GM12878 (cell line): ENCODE measurements at regions not wholly inside any gene's neighbourhood (a gene's known extent, or its start where the extent isn't known, plus 50 kb on each side); places are given as distances from the start of the nearest gene placed in this dataset.

Source experiments
- ATAC-seq: fragments of 200-7000 bp; cut with Tn5 transposase; 3 replicates; pipeline ENCODE4 v1.9.1; 2020; ENCODE audit warnings: mild to moderate bottlenecking, moderate library complexity
- BruUV-seq: library from RNA; stranded (reverse); fragments of 400-500 nt; replicated peaks from 2 replicates; lab custom pipeline; 2021; lab: Mats Ljungman, UMichigan
- CTCF ChIA-PET: fragments of 300-600 bp; sonication (Branson Sonifier 250); formaldehyde crosslinking; extraction: SDS; loops from one replicate; lab custom pipeline; 2021; ENCODE audit warnings: inconsistent platforms; lab: Yijun Ruan, JAX
- POLR2A ChIA-PET: fragments of 350-600 bp; formaldehyde crosslinking; extraction: SDS; loops from one replicate; lab custom pipeline; 2021; ENCODE audit warnings: inconsistent platforms; lab: Charles Lee
- RAD21 ChIA-PET: fragments of 300-600 bp; sonication (Branson Sonifier 250); formaldehyde crosslinking; loops from one replicate; lab custom pipeline; 2023; ENCODE audit warnings: antibody characterized with exemption; ENCODE audit not compliant: unreplicated experiment; lab: Charles Lee
- SMC1A ChIA-PET: fragments of 300-600 bp; sonication (Branson Sonifier 250); formaldehyde crosslinking; loops from one replicate; lab custom pipeline; 2023; ENCODE audit not compliant: unreplicated experiment, uncharacterized antibody; lab: Charles Lee
- DNase-seq: peaks from one replicate; pipeline ENCODE4 v3.0.0-alpha.2; 2011; ENCODE audit warnings: low read depth, low spot score
- FAIRE-seq: peaks from 3 replicates; lab custom pipeline; 2011; peaks lifted over from hg19 to GRCh38; lab: Jason Lieb, UNC
- H2AFZ ChIP-seq: 2 replicates; pipeline ENCODE4 v1.6.0; 2011; ENCODE audit warnings: low read depth, low read length, control low read depth; ENCODE audit not compliant: control insufficient read depth
- H3K27ac ChIP-seq: 2 replicates; pipeline ENCODE4 v1.5.1; 2011; ENCODE audit warnings: control low read depth; ENCODE audit not compliant: control insufficient read depth, insufficient read depth
- H3K27me3 ChIP-seq, 2 experiments: replicated peaks in 1 of 2; 2 replicates each; pipeline versions ENCODE4 v1.6.0 to v1.6.1; 2011; ENCODE audit warnings: low read length in 1 of 2; ENCODE audit not compliant: control insufficient read depth in 2 of 2, insufficient read depth in 2 of 2
- H3K36me3 ChIP-seq, 2 experiments: 2 replicates each; pipeline ENCODE4 v1.5.1; 2011; ENCODE audit warnings: low read length in 1 of 2; ENCODE audit not compliant: control insufficient read depth in 2 of 2, insufficient read depth in 2 of 2
- H3K4me1 ChIP-seq: 2 replicates; pipeline ENCODE4 v1.6.1; 2011; ENCODE audit warnings: mild to moderate bottlenecking, low read length, moderate library complexity, mixed read lengths; ENCODE audit not compliant: control insufficient read depth, insufficient read depth
- H3K4me2 ChIP-seq: 2 replicates; pipeline ENCODE4 v1.6.0; 2011; ENCODE audit warnings: control low read depth; ENCODE audit not compliant: control insufficient read depth, insufficient read depth
- H3K4me3 ChIP-seq: fragments of 200-600 bp; sonication (generic); 2 replicates; pipeline ENCODE4 v1.5.1; 2016
- H3K79me2 ChIP-seq: 2 replicates; pipeline ENCODE4 v1.6.0; 2011; ENCODE audit warnings: low read length; ENCODE audit not compliant: control insufficient read depth, insufficient read depth
- H3K9ac ChIP-seq: 2 replicates; pipeline ENCODE4 v1.8.0; 2011; ENCODE audit warnings: low read length, control low read depth, mixed read lengths; ENCODE audit not compliant: control insufficient read depth, insufficient read depth
- H3K9me3 ChIP-seq: replicated peaks from 3 replicates; pipeline ENCODE4 v1.5.1; 2011; ENCODE audit warnings: mild to moderate bottlenecking, low read length; ENCODE audit not compliant: control insufficient read depth, insufficient read depth
- H4K20me1 ChIP-seq: 2 replicates; pipeline ENCODE4 v1.6.0; 2011; ENCODE audit not compliant: control insufficient read depth, insufficient read depth
- ASH2L ChIP-seq: fragments of 300-600, 200-600 bp; sonication (generic); IDR thresholded peaks from 2 replicates; pipeline ENCODE4 v1.6.1; 2017; ENCODE audit warnings: low read depth, mild to moderate bottlenecking, borderline replicate concordance
- ATF7 ChIP-seq: fragments of 450-650 bp; IDR thresholded peaks from 2 replicates; pipeline ENCODE4 v1.6.1; 2016; ENCODE audit warnings: low read depth, mild to moderate bottlenecking
- CREB1 ChIP-seq: IDR thresholded peaks from 2 replicates; pipeline ENCODE4 v1.6.1; 2012; ENCODE audit warnings: low read depth, mild to moderate bottlenecking, inconsistent platforms
- EZH2 ChIP-seq: IDR thresholded peaks from 2 replicates; pipeline ENCODE4 v1.6.1; 2012; ENCODE audit warnings: low read depth, mild to moderate bottlenecking, control low read depth, inconsistent platforms, low read length, borderline replicate concordance; ENCODE audit not compliant: control insufficient read depth
- FOXK2 ChIP-seq: fragments of 450-650 bp; IDR thresholded peaks from 2 replicates; pipeline ENCODE4 v1.6.1; 2017; ENCODE audit warnings: mild to moderate bottlenecking, moderate library complexity
- KAT2A ChIP-seq: conservative IDR thresholded peaks from 2 replicates; pipeline ENCODE4 v1.6.1; 2011; ENCODE audit warnings: low read depth, low read length; ENCODE audit not compliant: control insufficient read depth
- PAX5 ChIP-seq: IDR thresholded peaks from 2 replicates; pipeline ENCODE4 v1.6.1; 2011; ENCODE audit warnings: low read depth, low read length, borderline replicate concordance
- POU2F2 ChIP-seq: IDR thresholded peaks from 3 replicates; pipeline ENCODE4 v1.6.1; 2011; ENCODE audit warnings: low read depth, mild to moderate bottlenecking, low read length, borderline replicate concordance
- SREBF2 ChIP-seq: IDR thresholded peaks from 2 replicates; pipeline ENCODE4 v1.6.1; 2012; ENCODE audit warnings: mild to moderate bottlenecking, low read length
- WGBS: methylation state at CpG from one replicate; pipeline ENCODE4 v1.1.6; 2016; ENCODE audit warnings: low lambda C conversion rate; ENCODE audit not compliant: insufficient replicate concordance, insufficient coverage; ENCODE audit errors: missing lambda C conversion rate; 5-methylcytosine and 5-hydroxymethylcytosine counted together
- in situ Hi-C: fragments of 300-500 bp; cut with MboI; formaldehyde crosslinking; loops from 9 replicates; pipeline ENCODE4 v1.14.3; 2018; ENCODE audit warnings: mixed read lengths
- intact Hi-C: fragments of 100-400 bp; cut with micrococcal nuclease; formaldehyde crosslinking; loops from one replicate; pipeline ENCODE4 v1.14.2; 2022; ENCODE audit not compliant: unreplicated experiment
- TF ChIP-seq, protein P1 (sequence below): IDR thresholded peaks from 2 replicates; pipeline ENCODE4 v1.6.1; 2012; ENCODE audit warnings: low read depth, low read length, improper control_type of control experiment
- TF ChIP-seq, protein P2 (sequence below), 3 experiments: IDR thresholded peaks in 2 of 3; conservative IDR thresholded peaks in 1 of 3; 2 replicates each; pipeline ENCODE4 v1.5.1; 2011; ENCODE audit warnings: low read depth in 3 of 3, low read length in 3 of 3, mild to moderate bottlenecking in 3 of 3, control low read depth in 2 of 3, moderate library complexity in 2 of 3, inconsistent platforms in 1 of 3, mixed read lengths in 1 of 3; ENCODE audit not compliant: control insufficient read depth in 2 of 3, insufficient read depth in 1 of 3; ENCODE audit errors: extremely low read depth in 1 of 3
- TF ChIP-seq, protein P3 (sequence below): fragments of 450-650 bp; formaldehyde crosslinking; IDR thresholded peaks from 2 replicates; pipeline ENCODE4 v1.4.0; 2020; ENCODE audit warnings: mild to moderate bottlenecking, moderate library complexity

DNA sequence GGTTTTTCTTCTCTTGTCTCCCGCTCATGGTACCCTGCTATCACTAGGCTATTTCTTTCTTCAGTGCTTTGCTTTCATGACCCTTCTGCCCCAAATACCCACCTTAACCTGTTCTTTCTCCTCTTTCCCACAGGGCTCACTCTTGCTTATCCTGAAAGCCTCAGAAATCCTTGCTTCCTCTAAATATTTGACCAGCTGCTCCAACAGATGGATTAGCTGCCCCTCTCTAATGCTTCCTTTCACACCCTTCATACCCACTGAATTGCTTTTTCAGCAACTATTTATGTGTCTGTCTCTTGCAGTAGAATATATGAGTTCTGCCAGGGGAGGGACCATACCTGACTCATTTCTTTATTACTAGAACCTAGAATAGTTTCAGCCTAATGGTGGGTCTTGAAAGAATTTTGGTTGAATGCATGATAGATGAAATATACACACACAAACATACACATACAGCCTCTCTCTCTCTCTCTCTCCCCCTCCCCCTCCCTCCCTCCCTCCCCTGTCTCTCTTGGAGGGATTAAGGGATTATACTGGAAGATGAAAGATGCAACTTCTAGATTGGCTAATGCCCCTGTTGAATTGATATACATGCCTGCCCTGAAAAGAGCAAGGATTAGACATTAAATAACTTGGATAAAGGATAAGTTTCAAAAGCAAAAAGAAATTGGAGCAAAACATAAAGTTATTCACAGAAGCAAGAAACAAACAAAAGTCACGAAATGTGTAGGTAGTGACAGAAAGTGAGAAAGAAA, 95.0 kb upstream of the GADL1 start:
- Histone ChIP-seq H3K27ac (no peak overlapping the region), H3K4me1 (0 out of 2 replicates have a peak, but pooled peaks cover 3% of the 10 kb centered on the region), H3K9ac (no peak overlapping the region), H3K9me3 (no peaks in the 10 kb centered on the region; the same call in 2 of the 3 replicates), H3K4me3 (no peak overlapping the region), H2AFZ (no peak overlapping the region), H4K20me1 (no peaks in the 10 kb centered on the region), H3K79me2 (no peaks in the 10 kb centered on the region), H3K27me3 (no peaks in the 10 kb centered on the region), H3K4me2 (no peak overlapping the region), H3K36me3 (no peaks in the 10 kb centered on the region)
- FAIRE-seq (no peak), DNase-seq (no peak), ATAC-seq (peak; percentile 62)
- in situ Hi-C loops = no loop called here
- ChIA-PET RAD21 (no interaction called here), POLR2A (no interaction called here), CTCF (no interaction called here), SMC1A (no interaction called here)
- BruUV-seq = no TSS peak
- 38% methylated on average over 2 of the region's 2 CpGs for WGBS
- intact Hi-C loops = loop anchor here (10.0 kb wide), 1 partner anchor 255 kb away; no protein-coding TSS in a partner anchor
- no peak for TF ChIP-seq EZH2
- TF ChIP-seq, protein P1, sequence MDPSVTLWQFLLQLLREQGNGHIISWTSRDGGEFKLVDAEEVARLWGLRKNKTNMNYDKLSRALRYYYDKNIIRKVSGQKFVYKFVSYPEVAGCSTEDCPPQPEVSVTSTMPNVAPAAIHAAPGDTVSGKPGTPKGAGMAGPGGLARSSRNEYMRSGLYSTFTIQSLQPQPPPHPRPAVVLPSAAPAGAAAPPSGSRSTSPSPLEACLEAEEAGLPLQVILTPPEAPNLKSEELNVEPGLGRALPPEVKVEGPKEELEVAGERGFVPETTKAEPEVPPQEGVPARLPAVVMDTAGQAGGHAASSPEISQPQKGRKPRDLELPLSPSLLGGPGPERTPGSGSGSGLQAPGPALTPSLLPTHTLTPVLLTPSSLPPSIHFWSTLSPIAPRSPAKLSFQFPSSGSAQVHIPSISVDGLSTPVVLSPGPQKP = no peak
- no peak for TF ChIP-seq ASH2L
- no peak for TF ChIP-seq PAX5
- TF ChIP-seq, protein P2, sequence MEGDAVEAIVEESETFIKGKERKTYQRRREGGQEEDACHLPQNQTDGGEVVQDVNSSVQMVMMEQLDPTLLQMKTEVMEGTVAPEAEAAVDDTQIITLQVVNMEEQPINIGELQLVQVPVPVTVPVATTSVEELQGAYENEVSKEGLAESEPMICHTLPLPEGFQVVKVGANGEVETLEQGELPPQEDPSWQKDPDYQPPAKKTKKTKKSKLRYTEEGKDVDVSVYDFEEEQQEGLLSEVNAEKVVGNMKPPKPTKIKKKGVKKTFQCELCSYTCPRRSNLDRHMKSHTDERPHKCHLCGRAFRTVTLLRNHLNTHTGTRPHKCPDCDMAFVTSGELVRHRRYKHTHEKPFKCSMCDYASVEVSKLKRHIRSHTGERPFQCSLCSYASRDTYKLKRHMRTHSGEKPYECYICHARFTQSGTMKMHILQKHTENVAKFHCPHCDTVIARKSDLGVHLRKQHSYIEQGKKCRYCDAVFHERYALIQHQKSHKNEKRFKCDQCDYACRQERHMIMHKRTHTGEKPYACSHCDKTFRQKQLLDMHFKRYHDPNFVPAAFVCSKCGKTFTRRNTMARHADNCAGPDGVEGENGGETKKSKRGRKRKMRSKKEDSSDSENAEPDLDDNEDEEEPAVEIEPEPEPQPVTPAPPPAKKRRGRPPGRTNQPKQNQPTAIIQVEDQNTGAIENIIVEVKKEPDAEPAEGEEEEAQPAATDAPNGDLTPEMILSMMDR (IDR thresholded peaks at IDR 0.05 in 2 of 3, conservative IDR thresholded peaks at IDR 0.05 in 1 of 3; ENCODE audit: control insufficient read depth in 2 of 3, extremely low read depth in 1 of 3, insufficient read depth in 1 of 3, low read depth in 3 of 3, low read length in 3 of 3) = no peak
- no peak for TF ChIP-seq KAT2A
- no peak for TF ChIP-seq SREBF2
- TF ChIP-seq FOXK2 = no peak
- no peak for TF ChIP-seq CREB1
- no peak for TF ChIP-seq ATF7
- TF ChIP-seq, protein P3, sequence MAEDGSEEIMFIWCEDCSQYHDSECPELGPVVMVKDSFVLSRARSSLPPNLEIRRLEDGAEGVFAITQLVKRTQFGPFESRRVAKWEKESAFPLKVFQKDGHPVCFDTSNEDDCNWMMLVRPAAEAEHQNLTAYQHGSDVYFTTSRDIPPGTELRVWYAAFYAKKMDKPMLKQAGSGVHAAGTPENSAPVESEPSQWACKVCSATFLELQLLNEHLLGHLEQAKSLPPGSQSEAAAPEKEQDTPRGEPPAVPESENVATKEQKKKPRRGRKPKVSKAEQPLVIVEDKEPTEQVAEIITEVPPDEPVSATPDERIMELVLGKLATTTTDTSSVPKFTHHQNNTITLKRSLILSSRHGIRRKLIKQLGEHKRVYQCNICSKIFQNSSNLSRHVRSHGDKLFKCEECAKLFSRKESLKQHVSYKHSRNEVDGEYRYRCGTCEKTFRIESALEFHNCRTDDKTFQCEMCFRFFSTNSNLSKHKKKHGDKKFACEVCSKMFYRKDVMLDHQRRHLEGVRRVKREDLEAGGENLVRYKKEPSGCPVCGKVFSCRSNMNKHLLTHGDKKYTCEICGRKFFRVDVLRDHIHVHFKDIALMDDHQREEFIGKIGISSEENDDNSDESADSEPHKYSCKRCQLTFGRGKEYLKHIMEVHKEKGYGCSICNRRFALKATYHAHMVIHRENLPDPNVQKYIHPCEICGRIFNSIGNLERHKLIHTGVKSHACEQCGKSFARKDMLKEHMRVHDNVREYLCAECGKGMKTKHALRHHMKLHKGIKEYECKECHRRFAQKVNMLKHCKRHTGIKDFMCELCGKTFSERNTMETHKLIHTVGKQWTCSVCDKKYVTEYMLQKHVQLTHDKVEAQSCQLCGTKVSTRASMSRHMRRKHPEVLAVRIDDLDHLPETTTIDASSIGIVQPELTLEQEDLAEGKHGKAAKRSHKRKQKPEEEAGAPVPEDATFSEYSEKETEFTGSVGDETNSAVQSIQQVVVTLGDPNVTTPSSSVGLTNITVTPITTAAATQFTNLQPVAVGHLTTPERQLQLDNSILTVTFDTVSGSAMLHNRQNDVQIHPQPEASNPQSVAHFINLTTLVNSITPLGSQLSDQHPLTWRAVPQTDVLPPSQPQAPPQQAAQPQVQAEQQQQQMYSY (CRISPR knock-in tag) = no peak
- TF ChIP-seq POU2F2 = no peak
